ENCODE measurements at regions not wholly inside any gene's neighbourhood (a gene's known extent, or its start where the extent isn't known, plus 50 kb on each side); places are given as distances from the start of the nearest gene placed in this dataset.

DNA sequence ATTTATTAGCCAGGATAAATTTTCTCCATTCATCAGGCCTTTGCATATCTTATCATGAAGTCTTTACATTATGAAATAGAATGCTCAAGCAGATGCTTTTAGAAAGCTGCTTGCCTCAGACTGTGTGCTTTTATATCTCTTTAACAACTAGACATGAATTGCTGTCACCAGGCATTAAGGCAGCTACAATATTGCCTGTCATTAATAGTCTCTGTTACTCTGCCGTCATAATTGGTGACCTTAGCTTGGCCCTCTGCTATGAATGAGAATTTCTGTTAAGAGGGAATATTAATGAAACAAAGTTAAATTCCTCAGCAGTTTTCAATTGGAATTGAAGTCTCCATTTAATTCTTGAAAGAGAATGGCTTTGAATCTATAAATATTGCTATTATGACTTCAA is 266.8 kb upstream of the MIS18BP1 start:
- H3K23ac ChIP-seq (ENCODE audit: insufficient read length): no peak overlapping the region
- no peak overlapping the region for H3K4me2 ChIP-seq (ENCODE audit: insufficient read depth in 1 of 2, low read depth in 2 of 2, low read length in 2 of 2)
- CTCF ChIA-PET (ENCODE audit: partially characterized antibody): no interaction called here
- no peaks in the 10 kb centered on the region for H3K27me3 ChIP-seq (replicated peaks in 1 of 4; ENCODE audit: control insufficient read depth in 3 of 4, extremely low read depth in 1 of 4, insufficient read depth in 3 of 4, low read length in 3 of 4)
- H3K79me2 ChIP-seq (ENCODE audit: control insufficient read depth in 1 of 2, insufficient read depth in 2 of 2, low read length in 2 of 2): no peaks in the 10 kb centered on the region
- no peak overlapping the region for H2BK5ac ChIP-seq (ENCODE audit: low read depth, low read length)
- DNase-seq (ENCODE audit: low read depth in 1 of 2, low spot score in 2 of 2): no peak
- no peak overlapping the region for H3K18ac ChIP-seq (ENCODE audit: extremely low read depth, low read length)
- no peaks in the 10 kb centered on the region for H4K20me1 ChIP-seq (replicated peaks in 1 of 2; ENCODE audit: control insufficient read depth in 1 of 2, insufficient read depth in 2 of 2, low read length in 2 of 2)
- no peak overlapping the region for H3K56ac ChIP-seq (replicated peaks; ENCODE audit: insufficient read length, low read depth, low read length)
- H3K79me1 ChIP-seq (ENCODE audit: low read depth, low read length): no peaks in the 10 kb centered on the region
- no peak overlapping the region for H2BK120ac ChIP-seq (replicated peaks; ENCODE audit: low read depth, low read length)
- H2BK12ac ChIP-seq (ENCODE audit: low read depth, low read length): no peak overlapping the region
- H3K14ac ChIP-seq (ENCODE audit: insufficient read length): no peak overlapping the region
- no peaks in the 10 kb centered on the region for H3K9me3 ChIP-seq (ENCODE audit: insufficient read depth in 2 of 2, low read depth in 1 of 2, low read length in 1 of 2)
- H3K9ac ChIP-seq (replicated peaks in 1 of 4; ENCODE audit: extremely low read depth in 1 of 4, low read depth in 3 of 4, low read length in 3 of 4): no peak overlapping the region
- H2AK5ac ChIP-seq (ENCODE audit: low read depth, low read length): no peak overlapping the region
- no peak overlapping the region for H4K8ac ChIP-seq (ENCODE audit: extremely low read depth, insufficient read depth, low read length)
- no peak overlapping the region for H3K4ac ChIP-seq (replicated peaks; ENCODE audit: insufficient read length, low read depth, low read length)
- no peaks in the 10 kb centered on the region for H3K4me1 ChIP-seq (replicated peaks in 1 of 4; ENCODE audit: control insufficient read depth in 3 of 4, insufficient read depth in 4 of 4, low read length in 3 of 4)
- H3K36me3 ChIP-seq (ENCODE audit: control insufficient read depth in 2 of 4, insufficient read depth in 4 of 4, low read length in 3 of 4): no peaks in the 10 kb centered on the region
- no peak for FAIRE-seq
- no peak overlapping the region for H2BK20ac ChIP-seq (ENCODE audit: low read length)
- no peak overlapping the region for H4K91ac ChIP-seq (replicated peaks; ENCODE audit: insufficient read length, low read length)
- no peak overlapping the region for H2BK15ac ChIP-seq (ENCODE audit: low read length)
- H3K27ac ChIP-seq (ENCODE audit: low read depth, low read length): no peak overlapping the region
- H3K4me3 ChIP-seq (ENCODE audit: extremely low read depth in 1 of 4, insufficient read depth in 2 of 4, low read depth in 3 of 4, low read length in 4 of 4): no peak overlapping the region
- H3K23me2 ChIP-seq (ENCODE audit: low read depth, low read length): no peaks in the 10 kb centered on the region
- WGBS, 2 experiments (ENCODE audit: extremely low coverage in 1 of 2, insufficient coverage in 1 of 2, insufficient read length in 1 of 2, insufficient replicate concordance in 2 of 2, low coverage in 1 of 2, low lambda C conversion rate in 2 of 2, missing lambda C conversion rate in 1 of 2): 94% methylated on average over 1 of the region's 1 CpG; no CpG with 5 or more reads in 1 of the 2 experiments
- no peak overlapping the region for H2AFZ ChIP-seq (ENCODE audit: low read length)
- H4K5ac ChIP-seq (ENCODE audit: insufficient read length, low read depth, low read length): no peak overlapping the region
- POLR2A ChIA-PET (ENCODE audit: partially characterized antibody): no interaction called here
- TF ChIP-seq SIRT6 (IDR thresholded peaks at IDR 0.05; ENCODE audit: low read length): no peak
- TF ChIP-seq BRCA1 (IDR thresholded peaks at IDR 0.05; ENCODE audit: low read depth, low read length): no peak
- TF ChIP-seq CTBP2 (IDR thresholded peaks at IDR 0.05; ENCODE audit: borderline replicate concordance, insufficient read depth, insufficient read length, low read length): no peak
- no peak for TF ChIP-seq RXRA (IDR thresholded peaks at IDR 0.05; ENCODE audit: insufficient read depth, low read depth, low read length)
- TF ChIP-seq TBP (IDR thresholded peaks at IDR 0.05; ENCODE audit: low read depth, low read length): no peak
- no peak for TF ChIP-seq CEBPB (IDR thresholded peaks at IDR 0.05; ENCODE audit: low read depth, low read length)
- TF ChIP-seq NRF1 (IDR thresholded peaks at IDR 0.05; ENCODE audit: low read depth, low read length): no peak
- no peak for TF ChIP-seq HDAC6 (IDR thresholded peaks at IDR 0.05; ENCODE audit: low read depth, low read length)
- TF ChIP-seq ZNF274 (IDR thresholded peaks at IDR 0.05; ENCODE audit: borderline replicate concordance, extremely low read depth, low read length): no peak
- no peak for TF ChIP-seq CBX5 (IDR thresholded peaks at IDR 0.05; ENCODE audit: low read depth, low read length)
- TF ChIP-seq TEAD4 (IDR thresholded peaks at IDR 0.05; ENCODE audit: low read depth, low read length): no peak
- TF ChIP-seq, protein P1, sequence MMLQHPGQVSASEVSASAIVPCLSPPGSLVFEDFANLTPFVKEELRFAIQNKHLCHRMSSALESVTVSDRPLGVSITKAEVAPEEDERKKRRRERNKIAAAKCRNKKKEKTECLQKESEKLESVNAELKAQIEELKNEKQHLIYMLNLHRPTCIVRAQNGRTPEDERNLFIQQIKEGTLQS (IDR thresholded peaks at IDR 0.05; ENCODE audit: insufficient read depth, low read depth, low read length): no peak
- TF ChIP-seq CREB1 (IDR thresholded peaks at IDR 0.05): no peak

Data from H1 (cell line).